DMS153 treated with DMSO at 0.1 percent for 48 hours (cell line): ENCODE measurements at regions not wholly inside any gene's neighbourhood (a gene's known extent, or its start where the extent isn't known, plus 50 kb on each side); places are given as distances from the start of the nearest gene placed in this dataset.
A peak's percentile ranks its signal among the peaks of the same experiment; 100 is the strongest.
"Not testable (repeated sequence)": the region's sequence is repeated elsewhere in the genome, so short reads cannot be mapped to it uniquely, and the experiment has no call there.

Experiments used
- DNase-seq: peaks from one replicate; lab custom pipeline; 2025; ENCODE audit not compliant: unreplicated experiment; lab: John Stamatoyannopoulos, UW

- DNase-seq, result no peak
Measured at GRCh38 chr11:44451706-44452105, 113.8 kb upstream of the CD82 start.

GRCh38 chr11:44452827-44453572, 112.5 kb upstream of the CD82 start:
- DNase-seq, result no peak

- DNase-seq, result no peak
Measured at GRCh38 chr11:44453871-44454270, 111.6 kb upstream of the CD82 start.

DNA sequence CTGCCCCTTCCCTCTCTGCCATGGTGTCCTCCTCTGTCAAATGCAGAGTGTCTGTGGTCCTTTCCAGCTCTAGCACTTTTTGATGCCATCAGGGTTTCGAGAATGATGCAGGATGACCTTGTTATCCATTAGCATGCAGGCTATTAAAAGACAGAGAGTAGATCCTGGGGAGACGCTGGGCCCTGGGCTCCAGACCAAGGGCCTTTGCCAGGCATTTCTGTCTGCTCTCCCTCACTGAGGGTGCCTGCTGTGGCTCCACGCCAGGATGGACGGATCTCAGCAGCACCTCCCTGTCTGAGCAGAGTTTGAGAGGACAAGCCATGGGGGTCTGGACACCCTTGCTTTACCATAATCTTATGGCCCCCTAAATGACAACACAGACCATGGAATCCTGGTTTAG, 110.8 kb upstream of the CD82 start:
- DNase-seq, result no peak

DNA sequence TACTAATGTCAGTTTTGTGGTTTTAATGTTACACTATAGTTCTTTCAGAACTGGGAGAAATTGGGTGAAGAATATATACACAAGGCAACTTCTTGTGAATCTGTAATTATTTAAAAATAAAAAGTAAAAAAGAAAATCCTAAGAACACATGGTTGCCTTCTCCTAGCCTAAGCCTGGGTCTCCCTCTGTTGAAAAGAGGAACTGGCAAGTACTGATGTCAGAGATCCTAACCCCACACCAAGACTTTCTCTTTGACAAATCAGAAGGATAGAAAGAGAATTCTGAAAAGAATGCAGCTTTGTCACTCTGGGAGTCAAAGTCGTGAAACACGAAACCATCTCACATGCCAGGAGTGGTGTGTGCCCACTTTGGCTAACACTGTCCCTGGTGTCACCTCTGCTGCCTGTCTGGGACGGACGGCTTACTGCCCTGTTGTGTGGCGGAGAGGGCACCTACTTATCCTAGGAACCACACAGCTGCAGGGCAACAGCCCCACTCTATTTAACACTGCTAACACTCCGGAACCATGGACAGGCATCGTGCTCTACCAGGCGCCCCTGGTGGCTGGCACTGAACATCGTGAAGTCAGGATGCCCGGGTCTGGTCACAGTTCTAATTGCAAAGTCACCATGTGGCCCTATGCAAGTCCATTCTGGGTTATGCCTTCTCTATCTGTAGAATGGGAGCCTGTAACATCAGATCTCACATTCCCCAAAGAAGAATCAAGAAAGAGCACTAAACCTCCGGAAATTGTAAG, 108.7 kb upstream of the CD82 start:
- no peak for DNase-seq

DNA sequence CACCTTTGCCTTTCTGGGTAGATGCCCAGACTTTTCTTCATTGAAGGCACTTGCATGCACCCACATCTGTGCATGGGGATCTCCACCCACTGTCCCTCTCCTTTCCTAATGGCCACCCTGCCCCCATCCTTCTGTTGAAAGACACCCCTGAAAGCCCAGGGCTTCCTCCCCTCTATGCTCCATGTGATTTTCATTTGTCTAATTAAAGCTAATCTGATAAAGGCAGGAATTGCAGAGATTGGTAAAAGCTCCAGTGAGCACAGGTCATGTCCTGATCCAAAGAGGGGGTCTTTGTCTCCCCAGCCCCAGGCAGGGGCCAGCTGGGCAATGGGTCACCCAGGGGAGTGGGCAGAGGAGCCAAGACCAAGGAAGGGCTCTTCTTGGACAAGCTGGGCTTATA, 107.6 kb upstream of the CD82 start:
- DNase-seq, result no peak

DNA sequence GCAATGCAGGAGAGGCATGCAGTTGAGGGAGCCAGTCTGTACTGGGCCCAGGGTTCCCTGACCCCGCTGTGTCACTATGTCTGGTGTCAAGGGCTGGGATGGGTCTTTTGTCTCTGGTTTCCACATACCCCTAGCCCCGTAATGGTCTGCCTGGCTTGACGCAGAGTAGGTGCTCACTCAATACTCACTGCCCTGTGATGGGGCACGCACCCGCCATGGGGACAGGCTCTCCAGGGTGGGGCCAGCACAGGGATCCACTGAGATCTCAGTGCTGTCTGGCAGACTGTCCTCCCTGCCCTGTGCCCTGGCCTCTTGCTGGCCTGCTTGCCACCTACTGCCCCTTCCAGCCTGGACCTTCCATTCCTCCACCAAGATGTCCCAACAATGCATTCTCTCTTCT, 101.7 kb upstream of the CD82 start:
- no peak for DNase-seq

DNA sequence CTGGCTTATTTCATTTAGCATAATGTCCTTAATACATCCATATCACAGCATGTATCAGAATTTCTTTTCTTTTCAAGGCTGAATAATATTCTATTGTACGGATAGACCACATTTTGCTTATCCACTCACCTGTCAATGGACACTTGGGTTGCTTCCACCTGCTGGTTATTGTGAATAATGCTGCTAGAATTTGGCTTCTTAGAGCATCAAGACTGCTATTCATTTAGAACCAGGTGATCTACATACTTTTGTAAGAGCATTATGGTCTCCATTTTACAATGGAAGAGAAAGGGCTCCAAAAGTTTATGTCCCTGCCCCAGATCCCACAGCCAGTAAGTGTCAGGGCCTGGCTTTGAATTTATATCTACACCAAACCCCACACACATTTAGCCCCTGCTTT, 100.7 kb upstream of the CD82 start:
- peak; percentile 16 for DNase-seq

DNA sequence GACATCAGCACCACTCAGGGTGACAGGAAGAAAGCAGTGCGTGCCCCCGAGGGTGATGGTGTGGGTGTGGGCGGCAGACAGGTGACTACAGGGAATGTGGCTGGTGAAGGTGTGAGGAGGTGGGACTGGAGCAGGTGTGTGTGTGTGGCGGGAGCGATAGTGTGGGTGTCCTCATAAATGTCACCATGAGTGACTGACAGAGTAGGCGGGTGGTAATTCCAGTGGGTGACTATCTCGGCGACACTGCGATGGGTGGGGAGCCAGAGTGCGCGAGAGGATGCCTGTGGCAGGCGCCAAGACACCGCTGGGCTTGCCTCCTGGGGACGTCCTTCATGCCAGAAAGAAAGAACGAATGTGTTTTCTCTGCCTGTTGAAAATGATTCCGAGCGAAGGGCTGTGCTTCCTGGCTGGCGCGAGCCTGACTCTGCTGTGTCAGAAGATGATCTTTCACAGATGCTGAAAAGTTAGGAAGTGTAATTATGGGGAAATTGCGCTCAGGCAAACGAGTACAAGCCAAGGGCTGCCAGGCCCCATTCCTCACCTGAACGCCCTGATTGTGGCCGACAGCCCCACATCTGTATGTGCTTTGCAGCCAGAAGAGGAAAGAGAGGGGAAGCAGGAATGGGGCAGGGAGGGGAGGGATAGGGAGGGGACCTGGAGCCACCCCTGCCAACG, 98.8 kb upstream of the CD82 start:
- no peak for DNase-seq

- DNase-seq, result no peak
Measured at GRCh38 chr11:44467413-44467812, 98.0 kb upstream of the CD82 start.

- DNase-seq, result no peak
Measured at GRCh38 chr11:44467931-44468330, 97.5 kb upstream of the CD82 start.

DNA sequence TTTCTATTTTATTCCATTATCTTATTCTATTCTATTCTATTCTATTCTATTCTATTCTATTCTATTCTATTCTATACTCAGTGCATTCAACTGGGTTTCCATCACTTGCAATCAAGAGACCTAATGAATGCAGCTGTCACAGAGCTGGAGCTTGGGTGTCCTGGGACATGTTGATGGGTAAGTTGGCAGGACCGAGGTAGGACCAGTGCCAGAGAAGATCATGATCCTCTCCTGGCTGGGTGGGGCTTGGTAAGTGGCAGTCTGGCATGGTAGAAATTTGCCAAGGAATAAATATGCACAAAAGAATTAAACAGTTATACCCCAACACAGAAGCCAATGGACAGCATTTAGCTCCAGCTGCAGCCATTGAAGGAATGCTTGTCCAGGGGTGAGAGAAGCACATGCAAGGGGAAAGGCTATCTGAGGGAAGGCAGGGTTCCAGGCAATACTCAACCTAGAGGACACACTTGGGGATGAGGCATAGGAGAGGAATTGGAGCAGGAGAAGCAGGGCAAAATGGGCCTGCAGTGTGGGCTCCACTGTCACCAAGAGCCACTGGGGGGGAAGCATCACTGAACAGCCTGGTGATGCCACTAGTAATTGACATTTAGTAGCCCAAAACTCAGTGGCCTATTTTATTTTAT, 97.0 kb upstream of the CD82 start:
- no peak for DNase-seq

DNA sequence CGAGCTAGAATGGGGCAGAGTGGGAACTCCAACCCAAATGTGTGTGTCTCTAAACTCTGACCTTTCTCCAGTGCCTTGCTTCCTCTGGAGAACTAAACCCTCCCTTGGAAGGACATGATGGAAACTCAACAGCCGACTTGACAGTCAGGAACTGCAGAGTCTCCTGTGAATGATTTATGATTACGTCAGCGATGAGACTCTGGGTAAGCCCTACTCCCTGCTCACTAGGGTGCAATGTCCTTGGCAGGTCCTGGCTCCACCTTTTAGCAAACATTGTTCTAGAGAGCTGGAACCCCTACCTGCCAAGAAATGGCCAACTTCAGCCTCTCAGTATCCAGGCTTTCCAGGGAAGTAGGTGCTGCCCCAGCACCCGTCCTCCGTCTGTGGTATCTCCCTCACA, 96.1 kb upstream of the CD82 start:
- DNase-seq, result no peak

GRCh38 chr11:44470854-44471253, 94.6 kb upstream of the CD82 start:
- DNase-seq, result no peak

GRCh38 chr11:44471603-44472002, 93.9 kb upstream of the CD82 start:
- no peak for DNase-seq

GRCh38 chr11:44472916-44473315, 92.5 kb upstream of the CD82 start:
- no peak for DNase-seq

GRCh38 chr11:44474702-44475101, 90.8 kb upstream of the CD82 start:
- DNase-seq, result no peak

DNA sequence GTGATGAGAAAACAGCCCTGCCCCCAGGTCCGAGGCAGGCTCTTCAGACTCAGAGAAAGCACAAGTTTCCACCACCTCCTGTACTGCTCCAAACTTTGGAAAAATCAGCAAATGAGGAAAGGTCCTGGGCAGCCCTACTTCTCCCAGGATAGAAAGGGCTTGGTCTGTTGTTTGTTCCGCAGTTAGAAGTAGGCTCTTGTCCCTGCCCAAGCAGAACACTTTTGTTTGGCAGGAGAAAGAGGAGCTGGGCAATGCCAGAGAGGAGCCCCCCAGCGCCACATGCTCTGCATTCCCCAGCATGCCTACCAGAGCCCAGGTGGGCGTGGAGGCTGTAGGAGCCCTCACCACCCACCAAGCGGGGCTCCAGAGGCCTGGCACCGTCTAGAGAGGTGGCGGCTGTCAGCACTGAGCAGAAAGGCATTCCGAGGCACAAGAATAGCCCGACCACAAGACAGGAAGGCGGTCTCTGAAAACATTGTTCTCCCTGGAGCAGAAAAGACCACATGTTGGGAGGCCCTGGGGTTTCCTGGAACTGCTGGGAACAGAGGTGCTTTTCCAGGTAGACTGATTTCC, 90.3 kb upstream of the CD82 start:
- DNase-seq, result no peak

DNA sequence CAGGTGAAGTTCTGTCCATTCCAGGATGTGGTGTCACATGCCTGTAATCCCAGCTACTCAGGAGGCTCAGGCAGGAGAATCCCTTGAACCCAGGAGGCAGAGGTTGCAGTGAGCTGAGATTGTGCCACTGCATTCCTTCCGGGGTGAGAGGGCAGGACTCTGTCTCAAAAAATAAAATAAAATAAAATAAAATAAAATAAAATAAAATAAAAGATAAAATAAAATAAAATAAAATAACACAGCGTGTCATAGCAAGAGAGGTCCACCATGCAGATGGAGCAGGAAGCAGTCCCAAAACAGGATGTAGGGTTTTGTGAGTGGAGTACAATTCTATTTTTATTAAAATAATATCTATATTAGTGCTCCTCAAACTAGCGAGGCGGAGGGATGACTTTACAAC, 83.1 kb upstream of the CD82 start:
- DNase-seq, result not testable (repeated sequence)

DNA sequence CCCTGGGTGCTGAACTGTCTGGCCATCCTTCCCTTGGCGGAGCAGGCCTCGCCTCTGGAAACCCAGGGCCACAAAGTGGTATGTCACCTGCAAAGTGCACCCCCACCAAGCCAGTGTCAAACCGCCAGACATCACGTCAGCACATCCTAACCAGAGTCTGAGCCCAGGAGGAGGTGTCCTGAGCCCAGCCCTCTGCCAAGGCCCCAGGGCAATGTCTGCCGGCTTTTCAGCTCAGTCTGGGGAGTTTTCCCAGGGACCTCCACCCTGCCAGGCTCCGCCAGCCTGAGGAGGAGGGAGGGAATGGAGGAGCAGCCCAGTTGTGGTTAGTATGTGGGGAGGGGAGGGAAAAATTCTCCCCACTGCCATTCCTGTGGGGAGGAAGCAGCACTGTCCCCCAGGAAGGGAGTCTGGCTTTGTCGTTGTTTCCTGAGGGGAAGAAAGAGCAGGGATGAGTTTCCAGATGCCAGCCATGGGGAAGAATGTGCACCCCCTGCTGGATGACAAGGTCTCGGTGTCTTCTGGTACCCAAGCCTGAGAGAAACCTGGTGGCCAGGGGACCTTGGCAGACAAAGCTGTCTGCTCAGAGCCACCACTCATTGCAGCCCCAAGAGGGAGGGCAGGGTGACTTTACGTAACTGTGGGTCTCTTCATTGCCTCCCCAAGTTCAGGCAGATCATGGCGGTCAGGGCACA, 81.4 kb upstream of the CD82 start:
- DNase-seq, result no peak
